RWPE2 (cell line): ENCODE measurements at regions not wholly inside any gene's neighbourhood (a gene's known extent, or its start where the extent isn't known, plus 50 kb on each side); places are given as distances from the start of the nearest gene placed in this dataset.
A peak's percentile ranks its signal among the peaks of the same experiment; 100 is the strongest.

Experiments
- ATAC-seq: fragments of 200-7000 bp; cut with Tn5 transposase; 3 replicates; pipeline ENCODE4 v1.9.1; 2021; ENCODE audit warnings: low read depth
- DNase-seq: peaks from one replicate; pipeline ENCODE4 v3.0.0-alpha.2; 2020; ENCODE audit warnings: low spot score
- H3K27ac ChIP-seq: fragments of 450-650 bp; 2 replicates; pipeline ENCODE4 v1.5.1; 2017; ENCODE audit warnings: mild to moderate bottlenecking; ENCODE audit not compliant: poor library complexity, severe bottlenecking
- H3K27me3 ChIP-seq: fragments of 250-450 bp; sonication (Bioruptor Pico); 2 replicates; pipeline ENCODE4 v1.5.1; 2021; ENCODE audit warnings: mild to moderate bottlenecking, moderate library complexity; ENCODE audit not compliant: insufficient read depth, poor library complexity, severe bottlenecking
- H3K36me3 ChIP-seq: fragments of 250-450 bp; sonication (Bioruptor Pico); 2 replicates; pipeline ENCODE4 v1.5.1; 2020; ENCODE audit warnings: low read depth, mild to moderate bottlenecking, moderate library complexity
- H3K4me1 ChIP-seq: fragments of 250-450 bp; sonication (Bioruptor Pico); 2 replicates; pipeline ENCODE4 v1.5.1; 2021; ENCODE audit warnings: mild to moderate bottlenecking, moderate library complexity; ENCODE audit not compliant: insufficient read depth, poor library complexity, severe bottlenecking
- H3K4me3 ChIP-seq: fragments of 250-450 bp; sonication (Bioruptor Pico); 2 replicates; pipeline ENCODE4 v1.5.1; 2021; ENCODE audit warnings: mild to moderate bottlenecking, moderate library complexity; ENCODE audit not compliant: severe bottlenecking
- H3K9me3 ChIP-seq: fragments of 250-450 bp; sonication (Bioruptor Pico); 2 replicates; pipeline ENCODE4 v1.5.1; 2021; ENCODE audit warnings: mild to moderate bottlenecking, moderate library complexity; ENCODE audit not compliant: severe bottlenecking
- TF ChIP-seq, protein P1 (sequence below): fragments of 450-650 bp; IDR thresholded peaks from one replicate; pipeline ENCODE4 v1.5.1; 2017; ENCODE audit warnings: mild to moderate bottlenecking, moderate library complexity; ENCODE audit not compliant: poor library complexity, severe bottlenecking

- no peaks in the 10 kb centered on the region for H3K4me1 ChIP-seq
- TF ChIP-seq, protein P1, sequence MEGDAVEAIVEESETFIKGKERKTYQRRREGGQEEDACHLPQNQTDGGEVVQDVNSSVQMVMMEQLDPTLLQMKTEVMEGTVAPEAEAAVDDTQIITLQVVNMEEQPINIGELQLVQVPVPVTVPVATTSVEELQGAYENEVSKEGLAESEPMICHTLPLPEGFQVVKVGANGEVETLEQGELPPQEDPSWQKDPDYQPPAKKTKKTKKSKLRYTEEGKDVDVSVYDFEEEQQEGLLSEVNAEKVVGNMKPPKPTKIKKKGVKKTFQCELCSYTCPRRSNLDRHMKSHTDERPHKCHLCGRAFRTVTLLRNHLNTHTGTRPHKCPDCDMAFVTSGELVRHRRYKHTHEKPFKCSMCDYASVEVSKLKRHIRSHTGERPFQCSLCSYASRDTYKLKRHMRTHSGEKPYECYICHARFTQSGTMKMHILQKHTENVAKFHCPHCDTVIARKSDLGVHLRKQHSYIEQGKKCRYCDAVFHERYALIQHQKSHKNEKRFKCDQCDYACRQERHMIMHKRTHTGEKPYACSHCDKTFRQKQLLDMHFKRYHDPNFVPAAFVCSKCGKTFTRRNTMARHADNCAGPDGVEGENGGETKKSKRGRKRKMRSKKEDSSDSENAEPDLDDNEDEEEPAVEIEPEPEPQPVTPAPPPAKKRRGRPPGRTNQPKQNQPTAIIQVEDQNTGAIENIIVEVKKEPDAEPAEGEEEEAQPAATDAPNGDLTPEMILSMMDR: no peak
Measured at GRCh38 chr6:129778793-129779192, 68.8 kb upstream of the ARHGAP18 start.

GRCh38 chr6:129777371-129777770 is 67.4 kb upstream of the ARHGAP18 start:
- H3K27me3 ChIP-seq: no peaks in the 10 kb centered on the region
- no peaks in the 10 kb centered on the region for H3K4me1 ChIP-seq
- peaks cover 7% of the 10 kb centered on the region for H3K9me3 ChIP-seq
- TF ChIP-seq, protein P1: no peak
- H3K4me3 ChIP-seq: no peak overlapping the region
- DNase-seq (no peak), ATAC-seq (no peak)
- H3K36me3 ChIP-seq: 0 out of 2 replicates have a peak, but pooled peaks cover 3% of the 10 kb centered on the region
- H3K27ac ChIP-seq: no peak overlapping the region

More at GRCh38 chr6:129778793-129779192, 68.8 kb upstream of the ARHGAP18 start:
- DNase-seq (no peak), ATAC-seq (no peak)
- 0 out of 2 replicates have a peak, but pooled peaks cover 3% of the 10 kb centered on the region for H3K36me3 ChIP-seq
- peaks cover 7% of the 10 kb centered on the region for H3K9me3 ChIP-seq
- H3K27ac ChIP-seq: no peak overlapping the region
- H3K27me3 ChIP-seq: no peaks in the 10 kb centered on the region
- no peak overlapping the region for H3K4me3 ChIP-seq

- Histone ChIP-seq H3K36me3 (0 out of 2 replicates have a peak, but pooled peaks cover 3% of the 10 kb centered on the region), H3K4me3 (no peak overlapping the region), H3K27ac (no peak overlapping the region), H3K9me3 (peaks cover 7% of the 10 kb centered on the region), H3K4me1 (no peaks in the 10 kb centered on the region), H3K27me3 (no peaks in the 10 kb centered on the region)
- ATAC-seq (no peak), DNase-seq (no peak)
- TF ChIP-seq, protein P1: no peak
Measured at GRCh38 chr6:129776542-129777330, 66.8 kb upstream of the ARHGAP18 start.

- TF ChIP-seq, protein P1: peak; percentile 78
- Histone ChIP-seq H3K36me3 (0 out of 2 replicates have a peak, but pooled peaks cover 3% of the 10 kb centered on the region), H3K27me3 (no peaks in the 10 kb centered on the region), H3K4me1 (no peaks in the 10 kb centered on the region), H3K9me3 (peaks cover 3% of the 10 kb centered on the region), H3K4me3 (no peak overlapping the region), H3K27ac (no peak overlapping the region)
- peak; percentile 40; the same call in 1 of the 3 replicates for ATAC-seq
- DNase-seq: no peak
Measured at GRCh38 chr6:129774697-129775447, 64.9 kb upstream of the ARHGAP18 start.
